ENCODE measurements at regions not wholly inside any gene's neighbourhood (a gene's known extent, or its start where the extent isn't known, plus 50 kb on each side); places are given as distances from the start of the nearest gene placed in this dataset.

- no peak overlapping the region for H3K4me3 ChIP-seq (ENCODE audit: low read depth, low read length)
- no peak for TF ChIP-seq CTCF (IDR thresholded peaks at IDR 0.05; ENCODE audit: insufficient read depth, low read depth, low read length)
Observed at GRCh38 chr11:23653071-23653675, 792.9 kb upstream of the CCDC179 start.

GRCh38 chr11:23668324-23668723, 808.0 kb upstream of the CCDC179 start:
- H3K4me3 ChIP-seq (ENCODE audit: low read depth, low read length), result no peak overlapping the region
- TF ChIP-seq CTCF (IDR thresholded peaks at IDR 0.05; ENCODE audit: insufficient read depth, low read depth, low read length), result no peak
- no peak for DNase-seq (ENCODE audit: low read depth)

More at GRCh38 chr11:23653071-23653675, 792.9 kb upstream of the CCDC179 start:
- DNase-seq (ENCODE audit: low read depth), result no peak

- DNase-seq (ENCODE audit: low read depth), result no peak
- no peak for TF ChIP-seq CTCF (IDR thresholded peaks at IDR 0.05; ENCODE audit: insufficient read depth, low read depth, low read length)
- no peak overlapping the region for H3K4me3 ChIP-seq (ENCODE audit: low read depth, low read length)
Observed at GRCh38 chr11:23673366-23673765, 813.1 kb upstream of the CCDC179 start.

GRCh38 chr11:23674866-23675265, 814.6 kb upstream of the CCDC179 start:
- TF ChIP-seq CTCF (IDR thresholded peaks at IDR 0.05; ENCODE audit: insufficient read depth, low read depth, low read length), result no peak
- H3K4me3 ChIP-seq (ENCODE audit: low read depth, low read length), result no peak overlapping the region
- DNase-seq (ENCODE audit: low read depth), result no peak

GRCh38 chr11:23679041-23679440, 817.8 kb upstream of the LUZP2 start:
- DNase-seq (ENCODE audit: low read depth), result no peak
- TF ChIP-seq CTCF (IDR thresholded peaks at IDR 0.05; ENCODE audit: insufficient read depth, low read depth, low read length), result no peak
- H3K4me3 ChIP-seq (ENCODE audit: low read depth, low read length), result no peak overlapping the region

- TF ChIP-seq CTCF (IDR thresholded peaks at IDR 0.05; ENCODE audit: insufficient read depth, low read depth, low read length), result no peak
- no peak overlapping the region for H3K4me3 ChIP-seq (ENCODE audit: low read depth, low read length)
- no peak for DNase-seq (ENCODE audit: low read depth)
Observed at GRCh38 chr11:23679981-23680380, 816.9 kb upstream of the LUZP2 start.
